ENCODE measurements at regions not wholly inside any gene's neighbourhood (a gene's known extent, or its start where the extent isn't known, plus 50 kb on each side); places are given as distances from the start of the nearest gene placed in this dataset.

DNA sequence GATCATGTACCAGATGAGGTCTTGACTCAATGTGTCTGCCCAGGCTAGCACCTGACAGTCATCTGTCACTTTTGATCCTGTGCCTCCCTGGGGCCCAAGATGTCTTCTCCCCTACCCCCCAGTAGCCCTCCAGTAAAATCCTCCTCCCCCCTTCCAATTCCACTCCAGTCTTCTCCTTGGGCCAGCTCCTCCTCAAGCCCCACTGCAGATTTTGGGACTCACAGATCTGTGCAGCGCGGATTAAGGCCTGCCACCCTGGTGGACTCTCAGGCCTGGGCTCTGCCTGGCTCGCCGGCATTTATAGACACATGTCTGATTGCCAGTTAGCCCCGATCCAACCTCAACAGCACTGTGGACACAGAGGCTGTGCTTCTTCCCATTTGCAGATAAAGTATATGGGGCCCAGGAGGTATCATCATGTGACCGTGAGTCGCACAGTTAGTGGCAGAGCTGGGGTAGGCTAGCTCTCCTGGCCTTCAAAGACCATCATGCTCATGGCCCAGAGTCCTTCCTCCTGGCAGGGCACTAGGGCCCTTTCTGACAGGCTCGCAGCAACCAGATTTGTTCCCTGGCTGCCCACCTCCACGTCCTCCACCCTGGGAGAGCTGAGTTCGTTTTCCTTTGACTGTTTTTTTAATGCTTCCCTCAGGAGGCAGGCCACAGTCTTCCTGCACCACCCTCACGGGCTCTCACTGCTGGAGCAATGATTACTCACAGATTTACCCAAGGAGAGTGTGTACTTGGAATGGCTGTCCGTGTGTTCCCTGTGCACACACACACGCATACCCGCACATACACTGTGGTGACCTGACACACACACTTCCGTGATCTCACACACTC, 98.3 kb upstream of the DIO3 start:
- no peak for DNase-seq

GRCh38 chr14:101463566-101464171, 97.6 kb upstream of the DIO3 start:
- DNase-seq: no peak

- DNase-seq: no peak
Measured at GRCh38 chr14:101464310-101464983, 96.8 kb upstream of the DIO3 start.

DNA sequence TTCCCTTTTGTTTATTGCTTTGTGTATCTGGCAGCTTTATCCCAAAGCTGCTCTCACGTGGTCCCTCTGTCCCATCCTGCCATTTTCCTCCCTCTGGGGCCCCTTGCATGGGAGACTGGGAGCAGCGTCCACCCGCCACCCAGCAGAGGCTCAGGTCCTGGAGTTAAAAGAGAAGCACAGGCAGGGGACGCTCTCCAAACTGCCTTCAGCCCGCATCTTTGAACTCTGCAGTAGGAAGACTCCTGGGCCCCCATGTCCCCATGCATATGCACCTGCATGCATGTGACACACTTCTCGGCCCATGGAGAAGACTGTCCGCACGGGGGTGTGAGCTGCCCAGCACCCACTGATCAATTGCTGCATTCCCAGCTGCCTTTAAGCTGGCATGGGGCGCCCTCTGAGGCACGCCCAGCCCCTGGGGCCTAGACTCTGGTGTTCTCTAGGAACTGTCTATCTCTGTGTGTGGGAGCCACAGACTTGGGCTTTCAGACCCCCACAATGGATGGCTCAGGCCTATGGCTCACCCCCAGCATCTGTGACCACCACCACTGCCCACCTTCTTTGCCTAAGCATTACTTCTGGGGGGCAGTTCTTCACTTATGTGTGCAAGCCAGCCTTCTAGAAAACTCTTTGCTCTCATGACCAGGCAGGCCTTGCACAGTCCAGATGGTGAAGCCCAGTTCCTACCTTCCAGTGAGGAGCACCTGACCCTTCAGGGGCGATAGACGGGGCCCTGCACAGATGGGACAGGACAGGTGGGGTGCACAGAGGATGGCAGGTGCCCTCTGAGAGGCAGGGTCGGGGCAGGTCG, 96.1 kb upstream of the DIO3 start:
- DNase-seq: no peak

- no peak for DNase-seq
Measured at GRCh38 chr14:101465795-101466448, 95.4 kb upstream of the DIO3 start.

- no peak for DNase-seq
Measured at GRCh38 chr14:101466456-101467180, 94.7 kb upstream of the DIO3 start.

- DNase-seq: no peak
Measured at GRCh38 chr14:101467181-101467926, 93.9 kb upstream of the DIO3 start.

GRCh38 chr14:101469382-101470247, 91.7 kb upstream of the DIO3 start:
- DNase-seq: no peak

DNA sequence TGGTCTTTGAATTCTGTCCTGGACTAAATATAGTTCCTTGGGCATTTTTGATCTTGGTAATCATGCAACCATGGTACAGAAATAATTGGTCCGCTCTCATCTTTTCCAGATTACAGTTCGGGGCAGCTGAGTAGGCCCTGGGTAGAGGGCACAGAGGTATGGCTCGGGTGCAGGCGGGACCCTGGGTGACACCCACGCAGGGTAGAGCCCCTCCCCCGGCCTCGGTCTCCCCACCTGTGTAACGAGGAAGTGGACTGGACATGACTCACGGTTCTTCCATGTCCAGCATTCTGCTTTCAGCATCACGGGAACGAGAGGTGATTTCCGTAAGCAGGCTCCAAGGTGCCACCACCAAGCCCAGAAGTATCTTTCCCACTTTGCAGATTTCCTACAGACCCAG, 91.0 kb upstream of the DIO3 start:
- no peak for DNase-seq

- no peak for DNase-seq
Measured at GRCh38 chr14:101471723-101472517, 89.4 kb upstream of the DIO3 start.

DNA sequence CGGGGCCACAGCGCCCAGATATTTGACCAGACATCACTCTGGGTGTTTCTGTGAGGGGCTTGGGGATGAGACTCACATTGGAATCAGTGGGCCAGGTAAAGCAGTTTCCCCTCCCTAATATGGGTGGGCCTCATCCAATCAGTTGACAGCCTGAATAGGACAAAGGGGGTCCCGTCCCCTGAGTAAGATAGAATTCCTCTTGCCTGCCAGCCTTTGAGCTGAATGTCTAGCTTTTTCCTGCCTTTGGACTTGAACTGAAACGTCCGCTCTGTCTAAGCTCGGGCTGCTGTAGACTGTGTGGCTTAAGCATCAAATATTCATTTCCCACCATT, 88.8 kb upstream of the DIO3 start:
- no peak for DNase-seq

DNA sequence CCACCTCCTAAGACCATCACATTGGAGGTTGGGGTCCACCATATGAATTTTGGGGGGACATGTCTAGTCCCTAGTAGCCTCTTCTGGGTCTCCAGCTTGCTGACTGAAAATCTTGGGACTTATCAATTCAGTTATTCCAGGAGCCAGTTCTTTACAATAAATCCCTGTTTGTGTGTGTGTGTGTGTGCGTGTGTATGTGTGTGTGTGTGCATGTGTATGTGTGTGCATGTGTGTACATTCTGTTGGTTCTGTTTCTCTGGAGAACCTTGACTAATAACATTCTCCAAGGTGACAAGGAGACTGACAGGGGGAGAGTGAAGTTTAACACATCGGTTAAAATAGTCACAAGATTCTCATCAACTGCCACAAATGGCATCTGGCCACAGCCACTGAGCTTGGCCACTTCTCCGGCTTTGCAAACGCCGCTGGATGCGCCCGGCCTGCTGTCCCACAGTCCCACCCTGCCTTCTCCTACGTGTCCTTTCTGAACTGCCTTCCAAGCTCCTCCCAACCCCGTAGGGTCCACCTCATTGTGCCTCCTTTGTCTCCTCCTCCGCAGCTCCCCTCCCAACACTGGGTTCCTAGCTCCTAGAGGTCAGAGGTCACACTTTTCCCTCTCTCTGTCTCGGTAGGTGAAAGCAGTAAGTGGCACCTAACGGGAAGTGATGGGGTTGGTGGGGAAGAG, 88.1 kb upstream of the DIO3 start:
- DNase-seq: no peak

GRCh38 chr14:101473795-101474562, 87.3 kb upstream of the DIO3 start:
- DNase-seq: no peak

DNA sequence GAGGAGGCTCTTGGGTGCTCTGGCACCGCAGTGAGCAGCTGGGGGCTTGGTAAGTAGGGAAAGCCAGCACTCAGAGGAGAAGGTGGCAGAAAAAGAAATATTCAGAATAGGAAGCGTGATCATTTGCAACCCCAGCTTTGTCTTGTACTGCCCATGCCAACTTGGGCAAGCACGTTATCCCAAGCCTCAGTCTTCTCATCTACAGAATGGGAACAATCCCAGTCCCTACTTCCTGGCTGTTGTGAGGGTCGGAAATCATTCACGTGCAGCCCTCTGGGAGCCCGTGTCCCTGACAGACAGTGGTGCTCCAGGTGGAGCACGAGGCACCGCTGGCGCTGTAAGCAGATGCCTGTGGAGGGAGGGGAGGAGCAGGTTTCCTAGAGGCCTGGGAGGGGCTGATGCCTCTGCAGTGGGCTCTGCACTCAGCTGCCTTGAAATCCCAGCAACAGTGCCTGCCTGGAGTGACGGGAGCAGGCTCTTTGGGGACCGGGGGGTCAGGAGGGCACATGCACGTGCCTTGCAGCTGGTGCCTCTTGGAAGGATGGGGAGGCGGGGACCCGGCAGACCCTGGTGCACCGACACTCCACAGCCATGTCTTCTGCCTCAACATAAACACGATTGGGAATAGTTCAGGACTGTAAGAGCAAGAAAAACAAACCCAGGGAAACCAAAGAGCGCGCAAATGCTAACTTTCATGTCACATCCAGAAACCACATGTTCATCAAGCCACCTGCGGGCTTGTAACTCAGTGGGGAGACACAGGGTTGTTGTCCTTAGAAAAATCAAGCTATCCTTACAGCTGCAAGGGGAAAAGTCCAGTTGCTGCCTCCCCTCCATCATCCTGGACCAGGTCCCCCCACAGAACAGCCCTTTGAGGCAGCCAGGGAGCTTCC, 86.5 kb upstream of the DIO3 start:
- DNase-seq: no peak

DNA sequence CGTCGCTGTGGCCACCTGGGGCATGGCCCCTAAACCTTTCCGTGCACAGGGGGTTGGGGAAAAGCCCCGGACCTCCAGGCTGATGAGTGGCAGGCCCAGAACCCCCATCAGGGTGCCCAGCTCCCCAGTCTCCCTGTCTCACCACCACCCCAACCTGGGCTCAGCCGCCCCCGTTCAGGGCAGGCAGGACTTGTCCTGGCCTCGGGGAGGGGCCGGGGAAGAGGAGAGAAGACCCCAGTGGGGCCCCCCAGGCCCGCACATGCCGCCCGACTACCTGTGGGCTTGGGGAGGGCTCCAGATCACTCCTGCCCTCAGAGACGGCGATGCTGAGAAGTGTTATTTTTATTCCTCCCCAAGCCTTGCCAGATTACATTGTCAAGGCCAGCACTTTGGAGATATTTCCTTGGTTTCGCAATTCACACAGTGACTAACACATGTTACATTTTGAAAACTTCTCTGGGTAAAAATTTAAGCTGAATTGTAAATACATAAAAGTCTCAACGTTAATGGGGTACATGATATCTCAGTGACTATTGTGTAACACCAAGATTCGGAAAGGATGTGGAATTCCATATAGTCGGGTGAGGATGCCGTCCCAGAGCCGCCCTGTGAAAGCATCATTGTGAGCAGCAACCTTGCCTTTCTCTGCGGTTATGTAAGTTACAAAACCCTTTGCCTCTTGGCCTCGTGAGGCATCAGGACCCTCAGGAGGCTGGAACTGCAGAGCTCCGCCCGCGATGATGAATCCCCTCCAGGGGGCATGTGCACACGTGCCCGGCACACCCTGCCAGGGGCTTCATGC, 85.6 kb upstream of the DIO3 start:
- DNase-seq: no peak

Data from Kasumi-1 (cell line).